Fibroblast of lung (primary cell): ENCODE measurements at regions not wholly inside any gene's neighbourhood (a gene's known extent, or its start where the extent isn't known, plus 50 kb on each side); places are given as distances from the start of the nearest gene placed in this dataset.

ENCODE experiments used
- DNase-seq, 2 donors: peaks; one replicate each; pipeline versions ENCODE4 v3.0.0 to v3.0.0-alpha.2; 2010; ENCODE audit warnings: low read depth in 2 of 2
- H2AFZ ChIP-seq: 2 replicates; pipeline ENCODE4 v1.5.1; 2012; ENCODE audit warnings: low read length, control low read depth, inconsistent platforms
- H3K27ac ChIP-seq: 2 replicates; pipeline ENCODE4 v1.5.1; 2011; ENCODE audit warnings: low read length, control low read depth; ENCODE audit not compliant: insufficient read depth
- H3K27me3 ChIP-seq: 2 replicates; pipeline ENCODE4 v1.5.1; 2011; ENCODE audit warnings: mild to moderate bottlenecking, low read length; ENCODE audit not compliant: control insufficient read depth, insufficient read depth
- H3K36me3 ChIP-seq: 2 replicates; pipeline ENCODE4 v1.5.1; 2011; ENCODE audit warnings: low read length; ENCODE audit not compliant: control insufficient read depth, insufficient read depth
- H3K4me1 ChIP-seq: 2 replicates; pipeline ENCODE4 v1.5.1; 2011; ENCODE audit warnings: low read length; ENCODE audit not compliant: control insufficient read depth, insufficient read depth; ENCODE audit errors: extremely low read depth
- H3K4me2 ChIP-seq: 2 replicates; pipeline ENCODE4 v1.5.1; 2011; ENCODE audit warnings: low read length, control low read depth; ENCODE audit not compliant: insufficient read depth; ENCODE audit errors: extremely low read depth
- H3K4me3 ChIP-seq, 4 experiments: fragments of 200-600 bp in 1 of 4; sonication (generic) in 1 of 4; replicated peaks in 1 of 4; 2 replicates each; pipeline ENCODE4 v1.5.1; 2011 to 2016; ENCODE audit warnings: low read length in 4 of 4, low read depth in 3 of 4, mild to moderate bottlenecking in 3 of 4, control low read depth in 2 of 4, inconsistent platforms in 1 of 4, mixed read lengths in 1 of 4; ENCODE audit not compliant: insufficient read depth in 1 of 4; ENCODE audit errors: control extremely low read depth in 1 of 4
- H3K79me2 ChIP-seq: 2 replicates; pipeline ENCODE4 v1.5.1; 2012; ENCODE audit warnings: mild to moderate bottlenecking, low read length, inconsistent platforms; ENCODE audit not compliant: control insufficient read depth, insufficient read depth
- H3K9ac ChIP-seq: 2 replicates; pipeline ENCODE4 v1.5.1; 2011; ENCODE audit warnings: mild to moderate bottlenecking, low read length, control low read depth; ENCODE audit not compliant: insufficient read depth
- H3K9me3 ChIP-seq: 2 replicates; pipeline ENCODE4 v1.5.1; 2012; ENCODE audit warnings: low read depth, low read length; ENCODE audit not compliant: control insufficient read depth, insufficient read depth
- H4K20me1 ChIP-seq: 2 replicates; pipeline ENCODE4 v1.5.1; 2011; ENCODE audit warnings: low read length; ENCODE audit not compliant: control insufficient read depth, insufficient read depth; ENCODE audit errors: extremely low read depth
- CTCF ChIP-seq, 2 donors: IDR thresholded peaks in 1 of 2; conservative IDR thresholded peaks in 1 of 2; 1 replicate in 1 of 2; 2 replicates in 1 of 2; pipeline ENCODE4 v1.5.1; 2011 to 2012; ENCODE audit warnings: low read length in 2 of 2, control low read depth in 1 of 2, inconsistent platforms in 1 of 2, low read depth in 1 of 2, mild to moderate bottlenecking in 1 of 2
- EZH2 ChIP-seq: IDR thresholded peaks from 2 replicates; pipeline ENCODE4 v1.5.1; 2012; ENCODE audit warnings: low read length, control low read depth, mild to moderate bottlenecking; ENCODE audit errors: missing control alignments

GRCh38 chr3:177721864-177722785, 524.8 kb upstream of the TBL1XR1 start:
- H3K4me1 ChIP-seq: peaks cover 2% of the 10 kb centered on the region
- peak in 1 of 2 donors; percentile 29 for DNase-seq
- no peak overlapping the region for H3K27ac ChIP-seq
- no peak overlapping the region for H2AFZ ChIP-seq
- H3K4me2 ChIP-seq: no peak overlapping the region
- no peak overlapping the region for H3K4me3 ChIP-seq
- no peaks in the 10 kb centered on the region for H4K20me1 ChIP-seq
- H3K9ac ChIP-seq: no peak overlapping the region
- H3K9me3 ChIP-seq: no peaks in the 10 kb centered on the region
- H3K79me2 ChIP-seq: no peaks in the 10 kb centered on the region
- TF ChIP-seq EZH2 (no peak), CTCF (conservative IDR thresholded peaks at IDR 0.05 in 1 of 2, IDR thresholded peaks at IDR 0.05 in 1 of 2; ENCODE audit: low read depth in 1 of 2, low read length in 2 of 2) (no peak)
- H3K27me3 ChIP-seq: no peaks in the 10 kb centered on the region
- H3K36me3 ChIP-seq: no peaks in the 10 kb centered on the region

GRCh38 chr3:177724020-177724638, 526.8 kb upstream of the TBL1XR1 start:
- peak overlapping the region; percentile 40 for H2AFZ ChIP-seq
- H4K20me1 ChIP-seq: no peaks in the 10 kb centered on the region
- peak overlapping the region; percentile 19 for H3K4me2 ChIP-seq
- H3K9me3 ChIP-seq: no peaks in the 10 kb centered on the region
- no peaks in the 10 kb centered on the region for H3K27me3 ChIP-seq
- H3K79me2 ChIP-seq: no peaks in the 10 kb centered on the region
- H3K9ac ChIP-seq: no peak overlapping the region
- H3K36me3 ChIP-seq: no peaks in the 10 kb centered on the region
- TF ChIP-seq EZH2 (no peak), CTCF (conservative IDR thresholded peaks at IDR 0.05 in 1 of 2, IDR thresholded peaks at IDR 0.05 in 1 of 2; ENCODE audit: low read depth in 1 of 2, low read length in 2 of 2) (no peak)
- no peak overlapping the region for H3K4me3 ChIP-seq
- no peak overlapping the region for H3K27ac ChIP-seq
- DNase-seq: peak in 1 of 2 donors; percentile 86
- H3K4me1 ChIP-seq: peaks cover 2% of the 10 kb centered on the region

- Histone ChIP-seq H3K4me1 (peaks cover 5% of the 10 kb centered on the region), H3K36me3 (no peaks in the 10 kb centered on the region), H3K27ac (no peak overlapping the region), H3K9me3 (no peaks in the 10 kb centered on the region), H3K4me3 (no peak overlapping the region), H3K4me2 (no peak overlapping the region), H3K79me2 (no peaks in the 10 kb centered on the region), H2AFZ (no peak overlapping the region), H4K20me1 (no peaks in the 10 kb centered on the region), H3K27me3 (no peaks in the 10 kb centered on the region), H3K9ac (no peak overlapping the region)
- TF ChIP-seq CTCF (conservative IDR thresholded peaks at IDR 0.05 in 1 of 2, IDR thresholded peaks at IDR 0.05 in 1 of 2; ENCODE audit: low read depth in 1 of 2, low read length in 2 of 2) (no peak), EZH2 (no peak)
- DNase-seq: no peak
Observed at GRCh38 chr3:177725165-177725564, 527.9 kb upstream of the TBL1XR1 start.
